ENCODE measurements at regions not wholly inside any gene's neighbourhood (a gene's known extent, or its start where the extent isn't known, plus 50 kb on each side); places are given as distances from the start of the nearest gene placed in this dataset.

- TF ChIP-seq CTCF (IDR thresholded peaks at IDR 0.05) (no peak), POLR2A (IDR thresholded peaks at IDR 0.05) (no peak)
Observed at GRCh38 chr2:12536976-12537375, 179.8 kb upstream of the TRIB2 start.
